ENCODE measurements at regions not wholly inside any gene's neighbourhood (a gene's known extent, or its start where the extent isn't known, plus 50 kb on each side); places are given as distances from the start of the nearest gene placed in this dataset.

DNA sequence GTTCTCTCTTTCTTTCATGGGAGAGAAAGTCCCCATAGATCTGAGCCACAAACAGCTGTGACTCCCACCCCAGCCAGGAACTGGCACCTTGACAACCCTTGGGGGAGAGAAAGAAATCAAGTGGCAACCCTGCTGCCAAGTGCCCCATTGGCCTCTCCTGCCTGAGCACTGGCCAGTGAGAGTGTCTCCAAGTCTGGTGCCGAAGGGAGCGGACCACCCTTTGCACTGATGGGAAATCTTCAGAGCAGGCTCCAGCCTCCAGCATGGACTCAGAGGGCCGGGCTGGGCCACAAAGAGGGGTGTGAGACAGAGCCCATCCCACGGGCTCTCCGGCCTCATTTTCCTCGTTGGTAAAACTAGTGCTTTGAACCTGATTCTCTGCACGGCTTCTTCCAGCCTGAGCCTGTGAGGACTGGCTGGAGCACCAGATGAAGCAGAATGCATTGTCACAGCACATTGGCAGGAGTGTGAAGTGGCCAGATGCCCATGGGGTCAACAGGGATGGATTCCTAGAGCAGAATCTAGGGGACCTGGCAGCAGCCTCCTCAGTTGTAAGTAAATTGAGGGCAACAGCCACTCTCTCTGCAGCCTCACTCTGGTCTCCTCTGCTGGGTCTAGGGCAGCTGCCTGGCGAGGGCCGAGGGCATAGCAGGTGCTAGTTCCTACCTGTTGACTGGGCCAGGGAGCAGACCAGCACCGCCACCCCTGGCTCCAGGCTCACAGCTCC, 81.4 kb downstream of the TRIM29 start:
- TF ChIP-seq POLR2AphosphoS2 (IDR thresholded peaks at IDR 0.05; ENCODE audit: low read depth, low read length) (no peak), HNRNPH1 (optimal IDR thresholded peaks at IDR 0.05; ENCODE audit: low read depth, low read length) (no peak)

All from HepG2 (cell line).